K562 (cell line): ENCODE measurements at regions not wholly inside any gene's neighbourhood (a gene's known extent, or its start where the extent isn't known, plus 50 kb on each side); places are given as distances from the start of the nearest gene placed in this dataset.

Experiments
- ATAC-seq: fragments of 200-7000 bp; cut with Tn5 transposase; 3 replicates; pipeline ENCODE4 v1.9.1; 2020; ENCODE audit warnings: moderate library complexity
- BruUV-seq: library from RNA; stranded (reverse); fragments of 400-500 nt; replicated peaks from 2 replicates; lab custom pipeline; 2021; lab: Mats Ljungman, UMichigan
- CTCF ChIA-PET: fragments of 300-600 bp; formaldehyde crosslinking; extraction: SDS; loops from one replicate; lab custom pipeline; 2021; ENCODE audit warnings: low intra/inter-chr PET ratio; lab: Yijun Ruan, JAX
- POLR2A ChIA-PET: fragments of 300-600, 350-650 bp; sonication (Branson Sonifier 250); formaldehyde crosslinking; extraction: SDS; loops from one replicate; lab custom pipeline; 2021; ENCODE audit warnings: antibody characterized with exemption, inconsistent platforms; lab: Yijun Ruan, JAX
- DNase-seq, 4 experiments: peaks; one replicate each; pipeline versions ENCODE4 v3.0.0 to v3.0.0-alpha.2; 2011 to 2018; ENCODE audit warnings: low spot score in 3 of 4, mixed read lengths in 3 of 4; ENCODE audit errors: extremely low read depth in 1 of 4
- FAIRE-seq: peaks from 2 replicates; lab custom pipeline; 2011; peaks lifted over from hg19 to GRCh38; lab: Jason Lieb, UNC
- H2AFZ ChIP-seq: 2 replicates; pipeline ENCODE4 v1.6.0; 2011; ENCODE audit warnings: low read depth, low read length, control low read depth, inconsistent platforms
- H3K27ac ChIP-seq: fragments of 200-600 bp; 3 replicates; pipeline ENCODE4 v1.8.0; 2011; ENCODE audit warnings: low read depth, mild to moderate bottlenecking, control low read depth, inconsistent platforms, low read length, moderate library complexity, mixed read lengths; ENCODE audit errors: extremely low read depth
- H3K27me3 ChIP-seq, 2 experiments: fragments of 300-600 bp in 1 of 2; 2 replicates in 1 of 2; 3 replicates in 1 of 2; pipeline versions ENCODE4 v1.6.0 to v1.8.0; 2011; ENCODE audit warnings: inconsistent platforms in 2 of 2, low read length in 2 of 2, mild to moderate bottlenecking in 1 of 2, mixed read lengths in 1 of 2, moderate library complexity in 1 of 2; ENCODE audit not compliant: control insufficient read depth in 2 of 2, insufficient read depth in 2 of 2
- H3K36me3 ChIP-seq: fragments of 300-600 bp; 3 replicates; pipeline ENCODE4 v1.8.0; 2011; ENCODE audit warnings: mild to moderate bottlenecking, low read length, inconsistent platforms; ENCODE audit not compliant: control insufficient read depth, insufficient read depth
- H3K4me1 ChIP-seq, 2 experiments: fragments of 200-600 bp in 1 of 2; replicated peaks in 1 of 2; 2 replicates in 1 of 2; 3 replicates in 1 of 2; pipeline versions ENCODE4 v1.5.1 to v1.8.0; 2011; ENCODE audit warnings: inconsistent platforms in 2 of 2, low read length in 2 of 2, mild to moderate bottlenecking in 1 of 2, mixed read lengths in 1 of 2, moderate library complexity in 1 of 2; ENCODE audit not compliant: control insufficient read depth in 2 of 2, insufficient read depth in 2 of 2
- H3K4me2 ChIP-seq: 2 replicates; pipeline ENCODE4 v1.6.1; 2011; ENCODE audit warnings: low read length, control low read depth, inconsistent platforms, mixed read lengths; ENCODE audit not compliant: insufficient read depth
- H3K4me3 ChIP-seq: fragments of 200-600 bp; sonication (generic), shearing (Covaris generic); 2 replicates; pipeline ENCODE4 v1.5.1; 2016; ENCODE audit warnings: control low read depth, inconsistent platforms
- H3K79me2 ChIP-seq: fragments of 200-600 bp; 3 replicates; pipeline ENCODE4 v1.8.0; 2011; ENCODE audit warnings: low read length, inconsistent platforms; ENCODE audit not compliant: control insufficient read depth, insufficient read depth
- H3K9ac ChIP-seq, 2 experiments: 2 replicates each; pipeline versions ENCODE4 v1.6.0 to v1.6.1; 2011; ENCODE audit warnings: low read depth in 2 of 2, low read length in 2 of 2, control low read depth in 1 of 2, inconsistent platforms in 1 of 2, mild to moderate bottlenecking in 1 of 2, mixed read lengths in 1 of 2; ENCODE audit not compliant: insufficient read depth in 1 of 2
- H3K9me1 ChIP-seq: one replicate; pipeline ENCODE4 v1.6.0; 2011; ENCODE audit warnings: inconsistent platforms, mild to moderate bottlenecking, low read length, moderate library complexity; ENCODE audit not compliant: control insufficient read depth, insufficient read depth
- H3K9me3 ChIP-seq: replicated peaks from 2 replicates; pipeline ENCODE4 v1.5.1; 2011; ENCODE audit warnings: low read depth, low read length, inconsistent platforms; ENCODE audit not compliant: control insufficient read depth, insufficient read depth
- H4K20me1 ChIP-seq: replicated peaks from 2 replicates; pipeline ENCODE4 v1.6.1; 2011; ENCODE audit warnings: low read length, inconsistent platforms, mixed read lengths; ENCODE audit not compliant: control insufficient read depth, insufficient read depth
- CREB3L1 ChIP-seq: fragments of 450-650 bp; IDR thresholded peaks from 2 replicates; pipeline ENCODE4 v1.6.1; 2014; ENCODE audit warnings: low read depth, mild to moderate bottlenecking, moderate library complexity, borderline replicate concordance
- FOXP1 ChIP-seq: sonication (generic); formaldehyde crosslinking; IDR thresholded peaks from 2 replicates; pipeline ENCODE4 v1.8.0; 2022; ENCODE audit warnings: mild to moderate bottlenecking, missing genetic modification reagents
- HES1 ChIP-seq: fragments of 450-650 bp; IDR thresholded peaks from 2 replicates; pipeline ENCODE4 v1.6.1; 2016; ENCODE audit warnings: low read depth, mild to moderate bottlenecking, moderate library complexity
- IFI16 ChIP-seq: fragments of 250-450 bp; sonication (Bioruptor Pico); IDR thresholded peaks from 2 replicates; pipeline ENCODE4 v2.1.2; 2022; ENCODE audit warnings: mild to moderate bottlenecking, inconsistent platforms
- JUND ChIP-seq, 2 experiments: IDR thresholded peaks; 2 replicates in 1 of 2; 3 replicates in 1 of 2; pipeline ENCODE4 v1.6.1; 2011; ENCODE audit warnings: borderline replicate concordance in 2 of 2, low read depth in 2 of 2, low read length in 2 of 2, improper control_type of control experiment in 1 of 2, missing biosample characterization in 1 of 2, missing genetic modification characterization in 1 of 2, missing genetic modification reagents in 1 of 2
- LCOR ChIP-seq: sonication (generic); formaldehyde crosslinking; IDR thresholded peaks from 2 replicates; pipeline ENCODE4 v1.8.0; 2022; ENCODE audit warnings: mild to moderate bottlenecking, missing genetic modification reagents
- NELFE ChIP-seq: IDR thresholded peaks from 2 replicates; pipeline ENCODE4 v1.6.1; 2011; ENCODE audit warnings: mild to moderate bottlenecking; ENCODE audit not compliant: insufficient read depth, insufficient read length
- POLR2B ChIP-seq: fragments of 450-650 bp; IDR thresholded peaks from 2 replicates; pipeline ENCODE4 v1.6.1; 2018; ENCODE audit warnings: low read depth; ENCODE audit not compliant: partially characterized antibody
- RBM34 ChIP-seq: fragments of 200-400 bp; formaldehyde crosslinking; IDR thresholded peaks from 2 replicates; pipeline ENCODE4 v1.6.1; 2018; ENCODE audit warnings: low read length, borderline replicate concordance; ENCODE audit not compliant: insufficient read depth
- SMAD2 ChIP-seq: fragments of 150-350 bp; IDR thresholded peaks from 2 replicates; pipeline ENCODE4 v1.6.1; 2014; ENCODE audit warnings: low read depth, mild to moderate bottlenecking, low read length
- ZNF197 ChIP-seq: fragments of 200-800 bp; sonication (Bioruptor generic); IDR thresholded peaks from 2 replicates; pipeline ENCODE4 v1.6.1; 2016; ENCODE audit warnings: low read depth, missing genetic modification characterization, missing compliant biosample characterization
- whole genome bisulfite sequencing: fragments of 100-300 bp; shearing (Covaris generic); methylation state at CpG from one replicate; pipeline ENCODE4 v1.1.6; 2016; ENCODE audit warnings: low coverage, mixed read lengths; ENCODE audit not compliant: insufficient coverage; ENCODE audit errors: missing lambda C conversion rate; 5-methylcytosine and 5-hydroxymethylcytosine counted together
- in situ Hi-C: fragments of 300-500 bp; cut with MboI; formaldehyde crosslinking; loops from 4 replicates; pipeline ENCODE4 v1.15.0; 2018; ENCODE audit warnings: inconsistent platforms, mixed read lengths
- intact Hi-C: fragments of 100-400 bp; cut with micrococcal nuclease; formaldehyde crosslinking; loops from 2 replicates; pipeline ENCODE4 v1.14.2; 2022

- Histone ChIP-seq H3K4me3 (no peak overlapping the region), H4K20me1 (no peaks in the 10 kb centered on the region; the same call in 1 of the 2 replicates), H3K9me1 (no peaks in the 10 kb centered on the region), H3K27me3 (peaks cover 31 to 62% of the 10 kb centered on the region in 2 experiments), H3K27ac (no peak overlapping the region), H3K4me1 (no peaks in the 10 kb centered on the region), H3K36me3 (no peaks in the 10 kb centered on the region), H3K4me2 (no peak overlapping the region), H3K9me3 (no peaks in the 10 kb centered on the region), H2AFZ (no peak overlapping the region), H3K79me2 (no peaks in the 10 kb centered on the region), H3K9ac (no peak overlapping the region)
- ChIA-PET CTCF (no interaction called here), POLR2A (interaction anchor here (1.0 kb wide), 1 partner anchor 150 kb away, joined by 4 read pairs; no protein-coding TSS in a partner anchor)
- intact Hi-C loops (no loop called here), in situ Hi-C loops (no loop called here)
- no TSS peak for BruUV-seq
- FAIRE-seq (no peak), ATAC-seq (no peak), DNase-seq (no peak)
- 1% methylated on average over 5 of the region's 5 CpGs for WGBS
- TF ChIP-seq LCOR (CRISPR knock-in tag) = no peak
Measured at GRCh38 chr3:194832346-194833104, 146.8 kb downstream of the FAM43A start.

GRCh38 chr3:194833114-194833910 is 147.6 kb downstream of the FAM43A start:
- Histone ChIP-seq H3K36me3 (no peaks in the 10 kb centered on the region), H3K4me2 (no peak overlapping the region), H3K9ac (no peak overlapping the region), H3K79me2 (no peaks in the 10 kb centered on the region), H3K4me1 (no peaks in the 10 kb centered on the region), H3K9me1 (no peaks in the 10 kb centered on the region), H3K4me3 (no peak overlapping the region), H3K27ac (no peak overlapping the region), H4K20me1 (no peaks in the 10 kb centered on the region; the same call in 1 of the 2 replicates), H2AFZ (no peak overlapping the region), H3K9me3 (no peaks in the 10 kb centered on the region), H3K27me3 (peaks cover 28 to 68% of the 10 kb centered on the region in 2 experiments)
- BruUV-seq = no TSS peak
- ATAC-seq (no peak), FAIRE-seq (no peak), DNase-seq (no peak)
- in situ Hi-C loops (no loop called here), intact Hi-C loops (no loop called here)
- ChIA-PET POLR2A (interaction anchor here (0.6 to 1.0 kb wide), 3 partner anchors 11 to 151 kb away, joined by 3 to 4 read pairs (median 4); no protein-coding TSS in a partner anchor), CTCF (no interaction called here)
- 4% methylated on average over 14 of the region's 14 CpGs for WGBS
- TF ChIP-seq NELFE (no peak), CREB3L1 (no peak), RBM34 (no peak), FOXP1 (CRISPR knock-in tag) (no peak), IFI16 (no peak), JUND (IDR thresholded peaks at IDR 0.05; ENCODE audit: borderline replicate concordance, low read depth, low read length) (no peak), JUND (tag; IDR thresholded peaks at IDR 0.05; ENCODE audit: borderline replicate concordance, low read depth, low read length) (no peak), POLR2B (no peak), HES1 (no peak), SMAD2 (no peak), ZNF197 (CRISPR knock-in tag) (no peak)
